HCT116 (cell line): ENCODE measurements at regions not wholly inside any gene's neighbourhood (a gene's known extent, or its start where the extent isn't known, plus 50 kb on each side); places are given as distances from the start of the nearest gene placed in this dataset.

Experiments
- ATAC-seq: fragments of 200-7000 bp; cut with Tn5 transposase; 2 replicates; pipeline ENCODE4 v1.9.1; 2020; ENCODE audit warnings: mild to moderate bottlenecking, moderate library complexity
- BruUV-seq: library from RNA; stranded (reverse); fragments of 400-500 nt; replicated peaks from 2 replicates; lab custom pipeline; 2021; lab: Mats Ljungman, UMichigan
- CTCF ChIA-PET: fragments of 300-600 bp; sonication (Branson Sonifier 250); formaldehyde crosslinking; loops from one replicate; lab custom pipeline; 2021; ENCODE audit warnings: antibody characterized with exemption; lab: Charles Lee
- POLR2A ChIA-PET: fragments of 300-600, 350-600 bp; sonication (Branson Sonifier 250); formaldehyde crosslinking; loops from one replicate; lab custom pipeline; 2021; ENCODE audit warnings: antibody characterized with exemption; lab: Charles Lee
- RAD21 ChIA-PET, 2 experiments: fragments of 300-600 bp; sonication (Branson Sonifier 250); formaldehyde crosslinking; loops; one replicate each; lab custom pipeline; 2023; ENCODE audit warnings: low total read pairs in 2 of 2; ENCODE audit not compliant: uncharacterized antibody in 2 of 2, unreplicated experiment in 2 of 2, low non-redundant PET in 1 of 2; lab: Charles Lee
- DNase-seq: peaks from one replicate; pipeline ENCODE4 v3.0.0-alpha.2; 2010; ENCODE audit warnings: low read depth, low spot score
- H2AFZ ChIP-seq: fragments of 200-600 bp; shearing (Covaris generic), sonication (generic); 2 replicates; pipeline ENCODE4 v1.6.1; 2017; ENCODE audit warnings: low read depth, mixed run types, mixed read lengths, antibody characterized with exemption, low read length; ENCODE audit not compliant: poor library complexity, severe bottlenecking
- H3K27ac ChIP-seq: 2 replicates; pipeline ENCODE4 v1.5.1; 2012; ENCODE audit warnings: low read depth, low read length
- H3K27me3 ChIP-seq: fragments of 200-600 bp; sonication (generic); 2 replicates; pipeline ENCODE4 v1.6.1; 2016; ENCODE audit warnings: mixed run types, low read length, mixed read lengths; ENCODE audit not compliant: insufficient read depth
- H3K36me3 ChIP-seq, 2 experiments: fragments of 200-500 bp in 1 of 2; fragments of 200-600 bp in 1 of 2; sonication (Bioruptor generic) in 1 of 2; sonication (generic) in 1 of 2; 2 replicates each; pipeline versions ENCODE4 v1.5.1 to v1.6.1; 2014 to 2016; ENCODE audit warnings: low read length in 2 of 2, inconsistent platforms in 1 of 2, mixed read lengths in 1 of 2, mixed run types in 1 of 2; ENCODE audit not compliant: insufficient read depth in 2 of 2, control insufficient read depth in 1 of 2
- H3K4me1 ChIP-seq, 2 experiments: fragments of 200-600 bp in 1 of 2; sonication (generic) in 1 of 2; 2 replicates each; pipeline versions ENCODE4 v1.5.1 to v1.6.1; 2012 to 2017; ENCODE audit warnings: low read length in 2 of 2, inconsistent platforms in 1 of 2, mild to moderate bottlenecking in 1 of 2, mixed read lengths in 1 of 2, mixed run types in 1 of 2, moderate library complexity in 1 of 2; ENCODE audit not compliant: insufficient read depth in 2 of 2, control insufficient read depth in 1 of 2
- H3K4me2 ChIP-seq: fragments of 200-600 bp; sonication (generic); 2 replicates; pipeline ENCODE4 v1.6.1; 2017; ENCODE audit warnings: mixed run types, low read length, mixed read lengths
- H3K4me3 ChIP-seq, 2 experiments: fragments of 200-600 bp in 1 of 2; sonication (generic) in 1 of 2; replicated peaks in 1 of 2; 2 replicates each; pipeline ENCODE4 v1.5.1; 2011 to 2016; ENCODE audit warnings: low read length in 2 of 2, control low read depth in 1 of 2, low read depth in 1 of 2, mild to moderate bottlenecking in 1 of 2, mixed read lengths in 1 of 2, mixed run types in 1 of 2
- H3K79me2 ChIP-seq: fragments of 200-600 bp; sonication (generic); 2 replicates; pipeline ENCODE4 v1.6.1; 2017; ENCODE audit warnings: mild to moderate bottlenecking, mixed run types, low read length, moderate library complexity, mixed read lengths; ENCODE audit not compliant: insufficient read depth
- H3K9ac ChIP-seq: fragments of 200-600 bp; sonication (generic); 2 replicates; pipeline ENCODE4 v1.6.1; 2016; ENCODE audit warnings: low read length, mixed read lengths
- H3K9me2 ChIP-seq: fragments of 200-600 bp; sonication (generic), shearing (Covaris generic); 2 replicates; pipeline ENCODE4 v1.6.1; 2017; ENCODE audit warnings: mixed run types, mild to moderate bottlenecking, moderate library complexity; ENCODE audit not compliant: insufficient read depth
- H3K9me3 ChIP-seq, 2 experiments: fragments of 200-500 bp in 1 of 2; fragments of 200-600 bp in 1 of 2; sonication (Bioruptor generic) in 1 of 2; sonication (generic) in 1 of 2; 2 replicates each; pipeline ENCODE4 v1.6.1; 2014 to 2017; ENCODE audit warnings: low read length in 2 of 2, mixed read lengths in 2 of 2, inconsistent platforms in 1 of 2, low read depth in 1 of 2, mild to moderate bottlenecking in 1 of 2, mixed run types in 1 of 2, moderate library complexity in 1 of 2; ENCODE audit not compliant: control insufficient read depth in 1 of 2, insufficient read depth in 1 of 2
- H4K20me1 ChIP-seq: fragments of 200-600 bp; sonication (generic), shearing (Covaris generic); 2 replicates; pipeline ENCODE4 v1.6.1; 2017; ENCODE audit warnings: mixed run types, mild to moderate bottlenecking, moderate library complexity; ENCODE audit not compliant: insufficient read depth
- CBX3 ChIP-seq: IDR thresholded peaks from 2 replicates; pipeline ENCODE4 v1.6.1; 2012; ENCODE audit warnings: low read depth
- ELF1 ChIP-seq: IDR thresholded peaks from 2 replicates; pipeline ENCODE4 v1.6.1; 2012; ENCODE audit warnings: low read depth, borderline replicate concordance
- EZH2 ChIP-seq: fragments of 200-600 bp; sonication (generic); IDR thresholded peaks from 2 replicates; pipeline ENCODE4 v1.6.1; 2017; ENCODE audit warnings: antibody characterized with exemption, mixed run types
- EZH2phosphoT487 ChIP-seq: fragments of 200-600 bp; IDR thresholded peaks from 2 replicates; pipeline ENCODE4 v1.6.1; 2018; ENCODE audit warnings: antibody characterized with exemption, borderline replicate concordance
- JUND ChIP-seq: IDR thresholded peaks from 2 replicates; pipeline ENCODE4 v1.6.1; 2012
- POLR2A ChIP-seq: IDR thresholded peaks from 2 replicates; pipeline ENCODE4 v1.7.0; 2011; ENCODE audit warnings: borderline replicate concordance; ENCODE audit not compliant: insufficient read depth, insufficient read length; ENCODE audit errors: extremely low read depth
- SIN3A ChIP-seq: IDR thresholded peaks from 2 replicates; pipeline ENCODE4 v1.6.1; 2012; ENCODE audit warnings: low read depth
- TCF7L2 ChIP-seq: IDR thresholded peaks from 2 replicates; pipeline ENCODE4 v1.7.0; 2011; ENCODE audit warnings: borderline replicate concordance, inconsistent platforms; ENCODE audit not compliant: insufficient read depth, insufficient read length; ENCODE audit errors: extremely low read depth
- YY1 ChIP-seq: IDR thresholded peaks from 2 replicates; pipeline ENCODE4 v1.6.1; 2011; ENCODE audit warnings: low read length, low read depth, moderate library complexity, mild to moderate bottlenecking; ENCODE audit not compliant: insufficient replicate concordance; ENCODE audit errors: extremely low read depth
- ZFX ChIP-seq: fragments of 450-650 bp; IDR thresholded peaks from 2 replicates; pipeline ENCODE4 v1.6.1; 2017
- intact Hi-C: fragments of 100-400 bp; cut with micrococcal nuclease; formaldehyde crosslinking; loops from 2 replicates; pipeline ENCODE4 v1.10.0; 2022
- TF ChIP-seq, protein P1 (sequence below): IDR thresholded peaks from 2 replicates; pipeline ENCODE4 v1.6.1; 2012; ENCODE audit warnings: low read depth
- TF ChIP-seq, protein P2 (sequence below): IDR thresholded peaks from 2 replicates; pipeline ENCODE4 v1.6.1; 2011; ENCODE audit warnings: mild to moderate bottlenecking, low read length, moderate library complexity; ENCODE audit not compliant: insufficient replicate concordance; ENCODE audit errors: extremely low read depth

DNA sequence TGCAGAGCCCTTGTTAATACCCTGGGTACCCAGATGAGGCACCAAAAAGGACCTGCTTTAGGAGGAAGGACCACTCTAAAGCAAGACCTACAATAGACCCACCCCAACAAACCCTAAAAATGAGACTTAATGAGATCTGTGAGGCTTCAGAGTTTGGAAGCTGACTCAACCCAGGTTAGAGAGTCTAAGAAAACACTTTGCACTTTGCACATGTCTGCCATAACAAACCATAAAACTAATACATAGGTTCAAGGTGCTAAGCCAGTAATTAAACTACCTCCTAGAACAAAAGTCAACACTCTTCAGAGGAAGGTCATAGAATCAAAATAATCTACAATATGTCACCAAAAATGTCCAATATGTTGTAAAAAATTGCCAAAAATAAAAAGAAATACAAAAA, 124.7 kb upstream of the C1orf21 start:
- CTCF ChIA-PET = no interaction called here
- Histone ChIP-seq H3K79me2 (no peaks in the 10 kb centered on the region), H3K9me2 (no peaks in the 10 kb centered on the region), H4K20me1 (no peaks in the 10 kb centered on the region), H3K4me3 (no peak overlapping the region), H3K4me1 (no peaks in the 10 kb centered on the region), H3K4me2 (no peak overlapping the region), H3K27ac (no peak overlapping the region), H2AFZ (no peak overlapping the region), H3K36me3 (no peaks in the 10 kb centered on the region), H3K9me3 (no peaks in the 10 kb centered on the region), H3K27me3 (0 out of 2 replicates have a peak, but pooled peaks cover 8% of the 10 kb centered on the region), H3K9ac (no peak overlapping the region)
- RAD21 ChIA-PET = no interaction called here
- BruUV-seq = no TSS peak
- DNase-seq = no peak
- TF ChIP-seq JUND (no peak), SIN3A (no peak), EZH2phosphoT487 (no peak), EZH2 (no peak), TCF7L2 (no peak), YY1 (no peak)
- TF ChIP-seq, protein P1, sequence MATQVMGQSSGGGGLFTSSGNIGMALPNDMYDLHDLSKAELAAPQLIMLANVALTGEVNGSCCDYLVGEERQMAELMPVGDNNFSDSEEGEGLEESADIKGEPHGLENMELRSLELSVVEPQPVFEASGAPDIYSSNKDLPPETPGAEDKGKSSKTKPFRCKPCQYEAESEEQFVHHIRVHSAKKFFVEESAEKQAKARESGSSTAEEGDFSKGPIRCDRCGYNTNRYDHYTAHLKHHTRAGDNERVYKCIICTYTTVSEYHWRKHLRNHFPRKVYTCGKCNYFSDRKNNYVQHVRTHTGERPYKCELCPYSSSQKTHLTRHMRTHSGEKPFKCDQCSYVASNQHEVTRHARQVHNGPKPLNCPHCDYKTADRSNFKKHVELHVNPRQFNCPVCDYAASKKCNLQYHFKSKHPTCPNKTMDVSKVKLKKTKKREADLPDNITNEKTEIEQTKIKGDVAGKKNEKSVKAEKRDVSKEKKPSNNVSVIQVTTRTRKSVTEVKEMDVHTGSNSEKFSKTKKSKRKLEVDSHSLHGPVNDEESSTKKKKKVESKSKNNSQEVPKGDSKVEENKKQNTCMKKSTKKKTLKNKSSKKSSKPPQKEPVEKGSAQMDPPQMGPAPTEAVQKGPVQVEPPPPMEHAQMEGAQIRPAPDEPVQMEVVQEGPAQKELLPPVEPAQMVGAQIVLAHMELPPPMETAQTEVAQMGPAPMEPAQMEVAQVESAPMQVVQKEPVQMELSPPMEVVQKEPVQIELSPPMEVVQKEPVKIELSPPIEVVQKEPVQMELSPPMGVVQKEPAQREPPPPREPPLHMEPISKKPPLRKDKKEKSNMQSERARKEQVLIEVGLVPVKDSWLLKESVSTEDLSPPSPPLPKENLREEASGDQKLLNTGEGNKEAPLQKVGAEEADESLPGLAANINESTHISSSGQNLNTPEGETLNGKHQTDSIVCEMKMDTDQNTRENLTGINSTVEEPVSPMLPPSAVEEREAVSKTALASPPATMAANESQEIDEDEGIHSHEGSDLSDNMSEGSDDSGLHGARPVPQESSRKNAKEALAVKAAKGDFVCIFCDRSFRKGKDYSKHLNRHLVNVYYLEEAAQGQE = no peak
- no peak for ATAC-seq
- intact Hi-C loops = no loop called here
- POLR2A ChIA-PET = no interaction called here

DNA sequence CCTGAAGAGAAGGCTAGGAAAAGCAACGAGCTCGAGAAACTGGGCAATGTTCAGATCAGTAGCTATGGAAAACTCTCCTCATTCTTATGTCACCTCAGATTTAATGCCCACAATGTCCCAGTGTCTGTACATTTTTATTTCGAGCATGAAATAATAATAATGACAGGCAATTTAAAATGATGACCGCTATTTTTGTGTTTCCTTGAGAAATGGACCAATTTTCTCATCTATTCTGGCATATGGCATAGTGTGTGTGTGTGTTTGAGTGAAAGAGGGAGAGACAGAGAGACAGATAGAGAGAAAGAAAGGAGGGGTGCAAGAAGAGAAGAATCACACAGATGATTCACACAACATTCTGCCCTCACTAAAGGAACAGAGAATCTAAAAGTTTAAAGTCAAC, 119.1 kb upstream of the C1orf21 start:
- no peaks in the 10 kb centered on the region for H3K9me2 ChIP-seq
- intact Hi-C loops = no loop called here
- POLR2A ChIA-PET = no interaction called here
- no peaks in the 10 kb centered on the region for H3K36me3 ChIP-seq
- H3K27ac ChIP-seq = no peak overlapping the region
- RAD21 ChIA-PET = no interaction called here
- no TSS peak for BruUV-seq
- ATAC-seq (no peak), DNase-seq (no peak)
- H4K20me1 ChIP-seq = no peaks in the 10 kb centered on the region
- H3K9me3 ChIP-seq = no peaks in the 10 kb centered on the region
- H3K4me2 ChIP-seq = no peak overlapping the region
- TF ChIP-seq, protein P2, sequence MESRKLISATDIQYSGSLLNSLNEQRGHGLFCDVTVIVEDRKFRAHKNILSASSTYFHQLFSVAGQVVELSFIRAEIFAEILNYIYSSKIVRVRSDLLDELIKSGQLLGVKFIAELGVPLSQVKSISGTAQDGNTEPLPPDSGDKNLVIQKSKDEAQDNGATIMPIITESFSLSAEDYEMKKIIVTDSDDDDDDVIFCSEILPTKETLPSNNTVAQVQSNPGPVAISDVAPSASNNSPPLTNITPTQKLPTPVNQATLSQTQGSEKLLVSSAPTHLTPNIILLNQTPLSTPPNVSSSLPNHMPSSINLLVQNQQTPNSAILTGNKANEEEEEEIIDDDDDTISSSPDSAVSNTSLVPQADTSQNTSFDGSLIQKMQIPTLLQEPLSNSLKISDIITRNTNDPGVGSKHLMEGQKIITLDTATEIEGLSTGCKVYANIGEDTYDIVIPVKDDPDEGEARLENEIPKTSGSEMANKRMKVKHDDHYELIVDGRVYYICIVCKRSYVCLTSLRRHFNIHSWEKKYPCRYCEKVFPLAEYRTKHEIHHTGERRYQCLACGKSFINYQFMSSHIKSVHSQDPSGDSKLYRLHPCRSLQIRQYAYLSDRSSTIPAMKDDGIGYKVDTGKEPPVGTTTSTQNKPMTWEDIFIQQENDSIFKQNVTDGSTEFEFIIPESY = no peak
- TF ChIP-seq ELF1 = no peak
- no peak for TF ChIP-seq CBX3
- no peak for TF ChIP-seq POLR2A
- no peak for TF ChIP-seq ZFX
- TF ChIP-seq, protein P1 = no peak
- no peak overlapping the region for H2AFZ ChIP-seq
- H3K27me3 ChIP-seq = no peaks in the 10 kb centered on the region
- CTCF ChIA-PET = no interaction called here
- no peaks in the 10 kb centered on the region for H3K79me2 ChIP-seq
- H3K9ac ChIP-seq = no peak overlapping the region
- H3K4me3 ChIP-seq = no peak overlapping the region
- H3K4me1 ChIP-seq = 0 out of 4 replicates have a peak, but pooled peaks cover 0 to 3% of the 10 kb centered on the region in 2 experiments
